NCI-H1092 treated with DMSO at 0.1 percent for 48 hours (cell line): ENCODE measurements at regions not wholly inside any gene's neighbourhood (a gene's known extent, or its start where the extent isn't known, plus 50 kb on each side); places are given as distances from the start of the nearest gene placed in this dataset.
"Not testable (repeated sequence)": the region's sequence is repeated elsewhere in the genome, so short reads cannot be mapped to it uniquely, and the experiment has no call there.

Experiments
- DNase-seq: peaks from one replicate; lab custom pipeline; 2025; lab: John Stamatoyannopoulos, UW

GRCh38 chr6:900716-901605 is 208.0 kb upstream of the EXOC2 start:
- no peak for DNase-seq

DNA sequence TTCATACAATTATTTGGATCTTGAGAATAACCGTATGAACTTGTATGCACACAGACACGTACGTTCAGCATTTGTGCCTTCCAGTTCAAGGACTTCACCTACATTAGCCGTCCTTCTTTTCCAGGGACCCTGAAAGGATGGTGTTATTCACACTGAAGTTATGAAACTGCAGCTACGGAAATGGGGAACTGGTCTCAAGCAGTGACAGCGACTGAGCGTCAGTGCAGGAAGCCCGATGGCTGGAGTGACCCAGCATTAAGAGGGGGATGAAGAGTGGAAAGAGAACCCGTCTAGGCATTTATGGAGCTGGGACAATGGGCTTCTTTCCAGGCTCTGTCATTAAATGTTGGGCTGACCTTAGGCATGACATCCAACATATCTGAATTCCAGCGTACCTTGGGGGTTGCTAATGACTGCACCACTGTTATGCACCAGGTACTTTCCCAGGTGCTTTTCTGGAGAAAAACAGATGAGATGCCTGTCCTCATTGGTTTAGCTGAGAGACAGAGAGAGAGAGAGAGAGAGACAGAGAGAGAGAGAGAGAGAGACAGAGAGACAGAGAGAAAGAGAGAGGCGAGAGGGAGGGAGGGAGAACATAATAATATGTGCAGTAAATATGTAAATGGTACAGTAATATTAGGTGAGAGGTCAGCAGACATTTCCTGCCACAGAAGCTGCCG is 204.7 kb upstream of the EXOC2 start:
- no peak for DNase-seq

GRCh38 chr6:894274-894673 is 201.3 kb upstream of the EXOC2 start:
- DNase-seq = no peak

- no peak for DNase-seq
Observed at GRCh38 chr6:890995-891394, 198.1 kb upstream of the EXOC2 start.

GRCh38 chr6:890201-890600 is 197.3 kb upstream of the EXOC2 start:
- no peak for DNase-seq

DNA sequence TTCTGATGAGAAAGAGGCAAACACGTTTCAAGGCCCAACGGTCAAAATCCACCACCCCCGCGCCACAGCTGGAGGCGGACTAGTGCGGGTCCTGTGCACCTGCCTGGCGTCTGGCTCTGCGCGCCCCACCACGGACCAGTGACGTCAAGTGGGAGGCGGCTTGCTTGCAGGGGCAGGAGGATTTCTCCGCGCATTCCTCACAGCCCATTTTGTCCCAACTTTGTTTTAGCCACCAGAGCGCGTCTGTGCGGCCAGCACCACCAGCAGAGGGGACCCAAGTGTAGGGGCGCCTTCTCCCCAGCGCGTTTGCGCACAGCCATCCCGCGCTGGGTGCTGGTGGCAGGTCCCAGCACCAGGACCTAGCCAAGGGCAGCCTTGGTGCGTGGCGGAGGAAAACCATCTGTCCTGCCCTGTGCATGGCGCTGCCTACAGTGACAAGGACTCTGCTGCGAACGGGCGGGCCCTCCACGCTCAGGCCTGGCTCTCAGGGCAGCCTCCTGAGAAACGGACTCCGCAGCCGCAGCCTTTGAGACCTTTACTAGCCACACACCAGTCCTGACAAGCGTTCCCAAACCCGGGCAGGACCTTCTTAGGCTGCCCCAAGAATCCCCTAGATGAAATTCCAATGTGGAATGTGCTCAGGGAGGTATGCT is 194.8 kb upstream of the EXOC2 start:
- DNase-seq = no peak

DNA sequence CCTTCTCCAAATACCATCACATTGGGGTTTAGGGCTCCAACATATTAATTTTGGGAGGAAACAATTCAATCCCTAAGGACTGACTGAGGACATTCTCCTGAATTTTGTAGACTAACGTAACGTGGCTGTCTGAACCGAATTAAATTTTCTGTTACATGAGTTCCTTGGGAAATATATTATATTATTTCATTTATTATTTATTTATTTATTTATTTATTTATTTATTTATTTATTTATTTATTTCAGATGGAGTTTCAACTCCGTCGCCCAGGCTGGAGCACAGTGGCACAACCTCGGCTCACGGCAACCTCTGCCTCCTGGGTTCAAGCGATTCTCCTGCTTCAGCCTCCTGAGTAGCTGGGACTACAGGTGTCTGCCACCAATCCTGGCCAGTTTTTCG is 193.2 kb upstream of the EXOC2 start:
- not testable (repeated sequence) for DNase-seq

DNA sequence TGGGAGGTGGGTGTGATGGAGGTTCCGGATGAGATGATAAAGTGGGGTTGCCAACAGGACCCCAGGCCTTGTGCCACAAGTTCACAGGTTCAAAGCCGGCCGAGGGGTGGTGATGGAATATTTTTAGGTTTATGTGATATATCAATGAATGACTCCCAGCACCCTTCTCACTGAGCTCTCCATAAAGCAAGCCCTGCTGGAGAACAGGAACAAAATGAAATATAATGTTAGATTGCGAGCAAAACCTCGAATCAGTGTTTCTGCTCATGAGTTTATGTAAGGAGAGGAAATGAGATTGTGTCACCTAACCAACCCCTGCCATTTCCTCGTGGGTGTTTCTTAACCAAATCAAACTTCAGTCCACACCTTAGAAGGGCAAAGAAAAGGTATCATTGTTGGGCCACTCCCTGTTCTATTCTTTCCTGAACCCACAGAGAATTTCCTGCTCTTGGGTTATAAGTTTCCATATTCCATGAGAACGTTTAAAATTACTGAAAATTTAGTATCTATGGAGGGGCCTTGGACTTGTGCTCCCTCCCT is 192.2 kb upstream of the EXOC2 start:
- DNase-seq = no peak

- DNase-seq = no peak
Observed at GRCh38 chr6:884570-884969, 191.6 kb upstream of the EXOC2 start.

- no peak for DNase-seq
Observed at GRCh38 chr6:882084-882598, 189.2 kb upstream of the EXOC2 start.

- no peak for DNase-seq
Observed at GRCh38 chr6:878179-878578, 185.2 kb upstream of the EXOC2 start.

DNA sequence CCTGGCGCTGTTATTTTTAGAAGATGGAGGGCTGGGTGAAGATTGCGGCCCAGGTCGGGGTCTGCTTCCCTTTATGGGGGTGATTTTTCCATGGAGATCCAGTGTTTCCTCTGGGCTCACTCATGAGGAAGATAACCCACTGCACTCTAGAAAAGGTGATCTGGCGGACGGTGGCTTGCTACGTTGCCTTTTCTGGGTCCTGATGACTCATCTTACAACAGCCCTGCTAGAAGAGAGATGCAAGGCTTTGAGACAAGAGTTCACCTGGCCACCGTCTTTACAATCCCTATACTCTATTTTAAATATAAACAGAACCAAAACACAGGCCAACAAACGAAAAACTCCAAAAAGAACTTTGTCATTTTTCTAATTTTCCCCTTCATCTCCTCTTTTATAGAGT is 182.1 kb upstream of the EXOC2 start:
- DNase-seq = no peak

GRCh38 chr6:872570-873125 is 179.7 kb upstream of the EXOC2 start:
- no peak for DNase-seq

- DNase-seq = no peak
Observed at GRCh38 chr6:871503-871902, 178.6 kb upstream of the EXOC2 start.

- DNase-seq = no peak
Observed at GRCh38 chr6:870096-870495, 177.2 kb upstream of the EXOC2 start.

- no peak for DNase-seq
Observed at GRCh38 chr6:868201-868600, 175.3 kb upstream of the EXOC2 start.

DNA sequence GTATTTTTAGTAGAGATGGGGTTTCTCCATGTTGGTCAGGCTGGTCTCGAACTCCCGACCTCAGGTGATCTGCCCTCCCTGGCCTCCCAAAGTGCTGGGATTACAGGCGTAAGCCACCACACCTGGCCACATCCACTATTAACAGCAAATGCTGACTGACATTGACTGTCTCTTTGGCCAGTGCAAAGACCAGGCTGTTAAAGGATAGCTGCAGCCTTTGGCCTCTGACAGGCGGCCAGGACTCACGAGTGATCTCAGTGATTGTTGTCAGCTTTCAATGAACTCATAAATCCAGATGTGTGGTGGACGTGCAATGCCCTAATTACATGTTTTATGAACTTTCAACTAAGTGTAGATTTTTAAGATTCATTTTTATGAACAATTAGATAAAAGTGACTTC is 174.4 kb upstream of the EXOC2 start:
- no peak for DNase-seq

- no peak for DNase-seq
Observed at GRCh38 chr6:866316-866715, 173.4 kb upstream of the EXOC2 start.

DNA sequence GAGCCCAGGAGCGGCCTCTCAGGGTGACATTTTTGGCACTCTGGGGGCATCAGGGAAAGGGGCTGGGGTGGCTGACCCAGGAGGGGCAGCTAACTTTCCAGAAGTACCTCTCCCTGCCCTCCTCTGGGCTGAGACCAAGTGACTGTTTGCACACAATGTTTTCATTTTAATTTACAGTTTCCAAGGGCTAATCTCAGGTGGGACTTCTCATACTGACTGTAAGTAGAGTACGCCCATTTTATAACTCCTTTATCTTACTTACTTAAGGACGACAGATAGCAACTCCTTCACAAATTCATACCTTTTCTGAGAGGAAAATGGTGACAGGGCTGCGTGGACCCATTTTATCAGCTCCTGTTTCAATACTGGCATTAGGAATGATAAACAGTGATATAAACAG is 172.9 kb upstream of the EXOC2 start:
- DNase-seq = no peak

DNA sequence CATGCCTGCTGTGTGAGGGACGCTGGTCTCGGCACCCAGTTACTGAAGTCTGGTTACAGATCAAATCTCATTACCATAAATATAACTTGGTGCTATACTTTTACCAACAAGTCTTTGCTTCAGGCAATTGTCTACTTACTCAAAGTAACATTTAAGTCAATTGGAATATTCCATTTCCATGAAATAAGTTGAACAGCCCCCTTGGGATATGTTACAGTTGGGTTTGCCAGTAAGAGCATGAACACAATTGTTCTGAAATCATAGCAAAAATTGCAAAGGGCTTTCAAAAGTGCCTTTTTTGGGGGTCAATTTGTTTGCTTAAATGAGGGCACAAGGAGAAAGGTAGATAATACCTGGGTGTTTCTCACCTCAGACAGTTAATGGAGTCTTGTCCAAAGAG is 170.9 kb upstream of the EXOC2 start:
- DNase-seq = no peak

- DNase-seq = not testable (repeated sequence)
Observed at GRCh38 chr6:863127-863526, 170.2 kb upstream of the EXOC2 start.

GRCh38 chr6:859936-860335 is 167.0 kb upstream of the EXOC2 start:
- no peak for DNase-seq
